H1 (cell line): ENCODE measurements at regions not wholly inside any gene's neighbourhood (a gene's known extent, or its start where the extent isn't known, plus 50 kb on each side); places are given as distances from the start of the nearest gene placed in this dataset.

Experiments used
- BRCA1 ChIP-seq: IDR thresholded peaks from 2 replicates; pipeline ENCODE4 v1.6.1; 2012; ENCODE audit warnings: low read depth, low read length, improper control_type of control experiment
- CREB1 ChIP-seq: IDR thresholded peaks from 2 replicates; pipeline ENCODE4 v1.6.1; 2012; ENCODE audit warnings: inconsistent platforms
- GTF2F1 ChIP-seq: IDR thresholded peaks from 2 replicates; pipeline ENCODE4 v1.6.1; 2012; ENCODE audit warnings: low read depth, low read length, improper control_type of control experiment, borderline replicate concordance

DNA sequence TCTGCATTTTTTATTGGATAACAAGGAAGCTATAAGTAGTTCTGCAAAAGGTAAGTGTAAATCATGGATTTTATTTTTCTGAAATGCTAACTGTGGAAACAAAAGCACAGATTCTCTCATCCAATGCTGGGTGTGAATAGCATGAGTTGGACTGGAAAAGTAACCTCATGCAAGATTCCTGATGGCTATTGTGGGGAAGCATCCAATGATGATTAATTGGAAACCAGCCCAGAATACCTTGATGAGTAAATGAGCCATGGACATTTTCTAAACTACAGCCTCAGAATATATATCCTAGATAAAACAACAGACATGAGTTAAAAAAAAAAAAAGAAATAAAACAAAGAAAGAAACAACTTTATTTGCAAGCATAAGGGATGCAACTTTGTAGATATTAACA is 934.6 kb downstream of the CCSER2 start (continued):
- TF ChIP-seq GTF2F1 (no peak), BRCA1 (no peak), CREB1 (no peak)
- TF ChIP-seq, all 59 proteins: peak for 0
